Spinal cord (tissue), 9 donors: ENCODE measurements at regions not wholly inside any gene's neighbourhood (a gene's known extent, or its start where the extent isn't known, plus 50 kb on each side); places are given as distances from the start of the nearest gene placed in this dataset.

Source experiments
- DNase-seq, 6 donors: peaks; one replicate each; pipeline versions ENCODE4 v3.0.0 to v3.0.0-alpha.2; 2013 to 2015; ENCODE audit warnings: low spot score in 6 of 6, low read depth in 4 of 6
- H3K27ac ChIP-seq: one replicate; pipeline ENCODE4 v1.5.1; 2013; ENCODE audit warnings: low read depth, low read length, control low read depth
- H3K27me3 ChIP-seq: one replicate; pipeline ENCODE4 v1.6.1; 2013; ENCODE audit warnings: low read length; ENCODE audit not compliant: control insufficient read depth, insufficient read depth
- H3K36me3 ChIP-seq: one replicate; pipeline ENCODE4 v1.6.1; 2013; ENCODE audit warnings: low read length; ENCODE audit not compliant: control insufficient read depth, insufficient read depth
- H3K4me1 ChIP-seq: one replicate; pipeline ENCODE4 v1.6.1; 2013; ENCODE audit warnings: low read length; ENCODE audit not compliant: control insufficient read depth, insufficient read depth
- H3K4me3 ChIP-seq: one replicate; pipeline ENCODE4 v1.5.1; 2013; ENCODE audit warnings: low read depth, low read length, control low read depth
- H3K9me3 ChIP-seq: one replicate; pipeline ENCODE4 v1.6.1; 2013; ENCODE audit warnings: low read length; ENCODE audit not compliant: control insufficient read depth, insufficient read depth
- WGBS: methylation state at CpG from one replicate; pipeline ENCODE4 v1.1.5; 2013; ENCODE audit warnings: missing lambda C conversion rate; ENCODE audit not compliant: insufficient coverage; 5-methylcytosine and 5-hydroxymethylcytosine counted together
- donor health status: healthy.

DNA sequence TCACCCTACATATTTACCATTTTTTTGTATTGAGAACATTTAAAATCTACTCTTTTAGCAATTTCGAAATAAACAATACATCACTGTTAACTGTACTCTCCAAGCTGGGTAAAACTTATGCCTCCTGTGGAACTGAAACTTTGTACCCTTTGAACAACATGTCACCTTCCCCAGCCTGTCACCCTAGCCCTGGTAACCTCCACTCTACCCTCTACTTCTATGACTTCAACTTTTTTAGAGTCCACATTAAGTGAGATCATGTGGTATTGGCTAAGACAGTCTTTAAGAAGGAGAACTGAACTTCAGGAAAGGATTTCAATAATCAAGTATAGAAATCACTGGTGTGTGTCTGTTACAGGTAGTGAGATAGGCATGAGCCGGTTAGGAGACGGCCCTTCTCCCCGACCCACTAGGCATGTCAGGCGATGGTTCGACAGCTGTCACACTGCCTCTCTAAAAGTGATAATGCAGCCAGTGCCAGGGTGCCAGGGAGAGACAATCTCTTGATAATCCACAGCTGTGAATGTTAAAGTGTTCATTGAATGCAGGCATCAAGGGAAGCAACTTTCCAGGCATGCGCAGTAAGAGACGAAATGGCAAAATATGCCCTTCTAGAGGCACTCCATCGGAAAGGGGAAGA is 74.6 kb upstream of the RNF152 start:
- H3K36me3 ChIP-seq = no peaks in the 10 kb centered on the region
- no peaks in the 10 kb centered on the region for H3K9me3 ChIP-seq
- H3K27me3 ChIP-seq = no peaks in the 10 kb centered on the region
- no peak overlapping the region for H3K27ac ChIP-seq
- H3K4me3 ChIP-seq = no peak overlapping the region
- no peak for DNase-seq
- 97% methylated on average over 9 of the region's 9 CpGs for WGBS
- H3K4me1 ChIP-seq = no peaks in the 10 kb centered on the region

- 91% methylated on average over 3 of the region's 6 CpGs for WGBS
- Histone ChIP-seq H3K27me3 (no peaks in the 10 kb centered on the region), H3K36me3 (no peaks in the 10 kb centered on the region), H3K9me3 (no peaks in the 10 kb centered on the region), H3K4me1 (no peaks in the 10 kb centered on the region), H3K27ac (no peak overlapping the region), H3K4me3 (no peak overlapping the region)
- DNase-seq = no peak
Measured at GRCh38 chr18:61965311-61965710, 72.5 kb upstream of the RNF152 start.

- no peak overlapping the region for H3K27ac ChIP-seq
- no peaks in the 10 kb centered on the region for H3K4me1 ChIP-seq
- H3K27me3 ChIP-seq = no peaks in the 10 kb centered on the region
- DNase-seq = no peak
- H3K4me3 ChIP-seq = no peak overlapping the region
- H3K9me3 ChIP-seq = no peaks in the 10 kb centered on the region
- no peaks in the 10 kb centered on the region for H3K36me3 ChIP-seq
Measured at GRCh38 chr18:61964616-61965015, 71.8 kb upstream of the RNF152 start.

DNA sequence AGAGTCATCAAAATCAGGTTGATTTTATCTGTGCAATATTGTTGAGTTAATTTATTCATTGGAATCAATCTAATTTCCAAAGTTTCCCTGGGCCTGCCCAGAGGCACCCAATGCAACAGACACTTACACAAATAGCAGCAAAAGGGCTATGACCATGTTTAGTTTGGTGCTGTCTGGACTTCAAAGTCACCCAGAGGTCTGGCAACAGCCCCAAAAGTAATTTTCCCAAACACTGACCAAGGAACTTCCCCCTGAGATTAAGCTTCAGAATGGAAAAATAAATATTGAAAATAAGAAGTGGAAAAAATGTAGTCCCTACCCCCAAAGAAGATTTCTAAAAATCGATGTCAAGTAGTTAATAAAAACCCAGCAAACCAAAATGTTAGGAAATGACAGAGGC is 70.9 kb upstream of the RNF152 start:
- Histone ChIP-seq H3K27ac (no peak overlapping the region), H3K27me3 (no peaks in the 10 kb centered on the region), H3K36me3 (no peaks in the 10 kb centered on the region), H3K4me1 (no peaks in the 10 kb centered on the region), H3K4me3 (no peak overlapping the region), H3K9me3 (no peaks in the 10 kb centered on the region)
- no CpG with 5 or more reads among the region's 1 CpG for WGBS
- no peak for DNase-seq

DNA sequence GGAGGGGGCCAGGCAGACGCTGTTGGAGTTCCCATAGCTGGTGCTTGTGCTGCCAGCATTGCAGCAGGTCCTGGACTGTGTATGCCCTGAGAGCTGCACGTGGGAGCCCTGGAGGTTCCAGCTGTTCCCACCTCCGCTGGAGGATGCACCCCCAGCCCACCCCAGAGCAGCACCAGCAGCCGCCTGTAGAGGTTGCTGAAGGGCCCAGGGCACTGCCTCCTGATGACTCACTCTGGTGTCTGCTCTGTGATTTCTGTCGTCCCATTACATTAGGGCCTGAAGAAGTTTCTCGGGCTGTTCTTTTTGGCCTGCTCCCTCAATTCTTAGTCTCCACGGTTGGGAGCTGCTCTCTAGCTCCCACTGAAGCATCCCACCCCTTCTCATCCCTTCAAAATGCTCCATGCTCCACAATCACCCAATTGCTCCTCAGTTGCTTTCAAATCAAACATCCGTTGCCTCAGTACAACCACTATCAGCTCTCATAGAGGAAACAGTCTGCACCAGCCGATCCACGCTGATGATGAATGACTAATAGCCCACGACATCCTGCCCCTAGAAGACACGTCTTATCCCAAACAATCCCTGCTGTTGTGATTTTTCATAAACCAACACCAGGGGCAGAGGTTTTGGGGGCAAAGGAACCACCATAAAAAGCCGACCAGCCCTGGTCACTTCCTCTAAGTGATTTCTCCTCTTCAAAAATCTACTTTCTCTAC is 65.2 kb upstream of the RNF152 start:
- DNase-seq = no peak

DNA sequence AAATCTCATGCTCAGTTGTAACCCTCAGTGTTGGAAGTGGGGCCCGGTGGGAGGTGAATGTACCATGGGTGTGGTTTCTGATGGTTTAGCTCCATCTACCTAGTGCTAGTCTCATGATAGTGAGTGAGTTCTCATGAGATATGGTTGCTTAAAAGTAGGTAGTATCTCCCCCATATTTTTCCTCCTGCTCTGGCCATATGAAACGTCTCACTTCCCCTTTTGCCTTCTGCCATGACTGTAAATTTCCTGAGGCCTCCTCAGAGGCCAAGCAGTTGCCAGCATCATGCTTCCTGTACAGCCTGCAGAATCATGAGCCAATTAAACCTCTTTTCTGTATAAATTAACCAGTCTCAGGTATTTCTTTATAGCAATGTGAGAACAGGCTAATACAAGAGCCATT is 62.8 kb upstream of the RNF152 start:
- 100% methylated on average over 1 of the region's 2 CpGs for WGBS
- no peaks in the 10 kb centered on the region for H3K36me3 ChIP-seq

More for the DNA sequence above, 65.2 kb upstream of the RNF152 start:
- no peaks in the 10 kb centered on the region for H3K9me3 ChIP-seq
- no peaks in the 10 kb centered on the region for H3K4me1 ChIP-seq
- WGBS = 91% methylated on average over 13 of the region's 13 CpGs
- no peaks in the 10 kb centered on the region for H3K36me3 ChIP-seq
- no peaks in the 10 kb centered on the region for H3K27me3 ChIP-seq
- H3K27ac ChIP-seq = no peak overlapping the region
- H3K4me3 ChIP-seq = no peak overlapping the region

GRCh38 chr18:61954096-61954746 is 61.4 kb upstream of the RNF152 start:
- H3K9me3 ChIP-seq = no peaks in the 10 kb centered on the region
- no peaks in the 10 kb centered on the region for H3K27me3 ChIP-seq
- H3K4me3 ChIP-seq = no peak overlapping the region
- DNase-seq = no peak
- H3K27ac ChIP-seq = no peak overlapping the region
- WGBS = 85% methylated on average over 5 of the region's 5 CpGs
- no peaks in the 10 kb centered on the region for H3K4me1 ChIP-seq
- H3K36me3 ChIP-seq = no peaks in the 10 kb centered on the region

More for the DNA sequence above, 62.8 kb upstream of the RNF152 start:
- no peak overlapping the region for H3K27ac ChIP-seq
- H3K4me1 ChIP-seq = no peaks in the 10 kb centered on the region
- H3K27me3 ChIP-seq = no peaks in the 10 kb centered on the region
- H3K9me3 ChIP-seq = no peaks in the 10 kb centered on the region
- no peak overlapping the region for H3K4me3 ChIP-seq
- no peak for DNase-seq

GRCh38 chr18:61953641-61954040 is 60.8 kb upstream of the RNF152 start:
- no peaks in the 10 kb centered on the region for H3K27me3 ChIP-seq
- H3K4me3 ChIP-seq = no peak overlapping the region
- 70% methylated on average over 2 of the region's 5 CpGs for WGBS
- H3K27ac ChIP-seq = no peak overlapping the region
- no peak for DNase-seq
- no peaks in the 10 kb centered on the region for H3K9me3 ChIP-seq
- no peaks in the 10 kb centered on the region for H3K36me3 ChIP-seq
- H3K4me1 ChIP-seq = no peaks in the 10 kb centered on the region

GRCh38 chr18:61953161-61953560 is 60.4 kb upstream of the RNF152 start:
- Histone ChIP-seq H3K4me3 (no peak overlapping the region), H3K36me3 (no peaks in the 10 kb centered on the region), H3K4me1 (peaks cover 2% of the 10 kb centered on the region), H3K27me3 (no peaks in the 10 kb centered on the region), H3K9me3 (no peaks in the 10 kb centered on the region), H3K27ac (no peak overlapping the region)
- DNase-seq = no peak
- WGBS = 60% methylated on average over 2 of the region's 5 CpGs

DNA sequence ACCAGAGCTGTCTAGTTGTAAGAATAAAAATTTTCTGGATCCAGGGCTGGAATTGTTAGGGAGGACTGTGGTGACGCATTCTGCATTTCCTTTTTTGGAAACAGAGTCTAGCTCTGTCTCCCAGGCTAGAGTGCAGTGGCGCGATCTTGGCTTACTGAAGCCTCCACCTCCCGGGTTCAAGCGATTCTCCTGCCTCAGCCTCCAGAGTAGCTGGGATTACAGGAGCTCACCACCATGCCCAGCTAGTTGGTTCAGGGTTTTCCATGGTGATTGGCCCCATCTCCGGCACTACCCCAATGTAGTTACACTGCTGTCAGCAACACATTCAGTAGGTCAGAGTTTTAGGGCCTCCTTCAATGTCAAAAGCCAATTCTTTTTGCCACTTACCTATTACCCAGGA is 58.6 kb upstream of the RNF152 start:
- Histone ChIP-seq H3K4me3 (no peak overlapping the region), H3K27ac (no peak overlapping the region), H3K4me1 (peaks cover 4% of the 10 kb centered on the region), H3K36me3 (no peaks in the 10 kb centered on the region), H3K27me3 (no peaks in the 10 kb centered on the region), H3K9me3 (no peaks in the 10 kb centered on the region)
- DNase-seq = no peak
- 100% methylated on average over 5 of the region's 6 CpGs for WGBS
